ENCODE measurements at regions not wholly inside any gene's neighbourhood (a gene's known extent, or its start where the extent isn't known, plus 50 kb on each side); places are given as distances from the start of the nearest gene placed in this dataset.

GRCh38 chr10:3393958-3394357 lies 221.4 kb upstream of the PITRM1 start:
- no peak for TF ChIP-seq CTCF (IDR thresholded peaks at IDR 0.05)
- no peak for TF ChIP-seq ZFX (IDR thresholded peaks at IDR 0.05; ENCODE audit: borderline replicate concordance)

GRCh38 chr10:3391657-3392056 lies 219.1 kb upstream of the PITRM1 start:
- H3K27ac ChIP-seq: no peak overlapping the region
- TF ChIP-seq ZFX (IDR thresholded peaks at IDR 0.05; ENCODE audit: borderline replicate concordance) (no peak), CTCF (IDR thresholded peaks at IDR 0.05) (no peak)

More at GRCh38 chr10:3393958-3394357, 221.4 kb upstream of the PITRM1 start:
- H3K27ac ChIP-seq: no peak overlapping the region

GRCh38 chr10:3389130-3389529 lies 216.5 kb upstream of the PITRM1 start:
- TF ChIP-seq ZFX (IDR thresholded peaks at IDR 0.05; ENCODE audit: borderline replicate concordance) (no peak), CTCF (IDR thresholded peaks at IDR 0.05) (no peak)

GRCh38 chr10:3385487-3385886 lies 212.9 kb upstream of the PITRM1 start:
- H3K27ac ChIP-seq: no peak overlapping the region

More at GRCh38 chr10:3389130-3389529, 216.5 kb upstream of the PITRM1 start:
- H3K27ac ChIP-seq: no peak overlapping the region

GRCh38 chr10:3382092-3382491 lies 209.5 kb upstream of the PITRM1 start:
- TF ChIP-seq CTCF (IDR thresholded peaks at IDR 0.05) (no peak), ZFX (IDR thresholded peaks at IDR 0.05; ENCODE audit: borderline replicate concordance) (no peak)
- H3K27ac ChIP-seq: no peak overlapping the region

More at GRCh38 chr10:3385487-3385886, 212.9 kb upstream of the PITRM1 start:
- TF ChIP-seq CTCF (IDR thresholded peaks at IDR 0.05) (no peak), ZFX (IDR thresholded peaks at IDR 0.05; ENCODE audit: borderline replicate concordance) (no peak)

GRCh38 chr10:3380406-3381050 lies 207.9 kb upstream of the PITRM1 start:
- H3K27ac ChIP-seq: no peak overlapping the region

More at GRCh38 chr10:3380406-3381050, 207.9 kb upstream of the PITRM1 start:
- TF ChIP-seq CTCF (IDR thresholded peaks at IDR 0.05): no peak
- no peak for TF ChIP-seq ZFX (IDR thresholded peaks at IDR 0.05; ENCODE audit: borderline replicate concordance)

Data from 22Rv1 (cell line).